PC-3 (cell line): ENCODE measurements at regions not wholly inside any gene's neighbourhood (a gene's known extent, or its start where the extent isn't known, plus 50 kb on each side); places are given as distances from the start of the nearest gene placed in this dataset.

Experiments used
- ATAC-seq: fragments of 200-7000 bp; cut with Tn5 transposase; 2 replicates; pipeline ENCODE4 v1.9.1; 2020; ENCODE audit warnings: mild to moderate bottlenecking, moderate library complexity
- BruUV-seq: library from RNA; stranded (reverse); fragments of 400-500 nt; replicated peaks from 2 replicates; lab custom pipeline; 2021; lab: Mats Ljungman, UMichigan
- CTCF ChIA-PET: fragments of 300-600 bp; sonication (Branson Sonifier 250); formaldehyde crosslinking; loops from one replicate; lab custom pipeline; 2022; ENCODE audit warnings: antibody characterized with exemption; lab: Charles Lee
- POLR2A ChIA-PET: fragments of 300-600 bp; sonication (Branson Sonifier 250); formaldehyde crosslinking; loops from one replicate; lab custom pipeline; 2022; ENCODE audit warnings: antibody characterized with exemption; ENCODE audit not compliant: unreplicated experiment; lab: Charles Lee
- DNase-seq: peaks from one replicate; pipeline ENCODE4 v3.0.0-alpha.2; 2015
- H2AFZ ChIP-seq: fragments of 300-600 bp; sonication (generic); 2 replicates; pipeline ENCODE4 v1.6.0; 2016; ENCODE audit warnings: antibody characterized with exemption, low read length
- H3F3A ChIP-seq: fragments of 300-600 bp; sonication (generic); one replicate; pipeline ENCODE4 v1.6.0; 2017; ENCODE audit warnings: antibody characterized with exemption, low read length, control low read depth, mild to moderate bottlenecking; ENCODE audit not compliant: unreplicated experiment
- H3K27ac ChIP-seq: fragments of 300-600 bp; sonication (generic); 2 replicates; pipeline ENCODE4 v1.5.1; 2016; ENCODE audit warnings: mild to moderate bottlenecking, low read length
- H3K27me3 ChIP-seq: fragments of 300-600 bp; sonication (generic); 2 replicates; pipeline ENCODE4 v1.6.1; 2016; ENCODE audit warnings: low read length, mixed read lengths
- H3K36me3 ChIP-seq: fragments of 300-600 bp; sonication (generic); 2 replicates; pipeline ENCODE4 v1.6.1; 2016; ENCODE audit warnings: low read depth, mixed run types, low read length, mixed read lengths
- H3K4me1 ChIP-seq: fragments of 300-600 bp; sonication (generic); 2 replicates; pipeline ENCODE4 v1.5.1; 2016; ENCODE audit warnings: low read length; ENCODE audit not compliant: insufficient read depth
- H3K4me2 ChIP-seq: fragments of 300-600 bp; sonication (generic); 2 replicates; pipeline ENCODE4 v1.6.0; 2016; ENCODE audit warnings: low read length
- H3K4me3 ChIP-seq: fragments of 300-600 bp; sonication (generic); 2 replicates; pipeline ENCODE4 v1.5.1; 2016; ENCODE audit warnings: mild to moderate bottlenecking, low read length, mixed read lengths
- H3K79me2 ChIP-seq: fragments of 300-600 bp; sonication (generic); 2 replicates; pipeline ENCODE4 v1.6.1; 2017; ENCODE audit warnings: low read length, mixed read lengths
- H3K9ac ChIP-seq: fragments of 300-600 bp; sonication (generic); 2 replicates; pipeline ENCODE4 v1.6.0; 2016; ENCODE audit warnings: mild to moderate bottlenecking, low read length
- H3K9me2 ChIP-seq: fragments of 300-600 bp; sonication (generic); replicated peaks from 2 replicates; pipeline ENCODE4 v1.6.1; 2016; ENCODE audit warnings: mixed run types, low read length, mixed read lengths
- H3K9me3 ChIP-seq: fragments of 300-600 bp; sonication (generic); 2 replicates; pipeline ENCODE4 v1.6.1; 2016; ENCODE audit warnings: low read length, mixed read lengths
- H4K20me1 ChIP-seq: fragments of 300-600 bp; sonication (generic); 2 replicates; pipeline ENCODE4 v1.6.1; 2016; ENCODE audit warnings: low read length, mixed read lengths
- EZH2 ChIP-seq: fragments of 300-600 bp; sonication (generic); IDR thresholded peaks from one replicate; pipeline ENCODE4 v1.6.1; 2017; ENCODE audit warnings: antibody characterized with exemption, mild to moderate bottlenecking, low read length; ENCODE audit not compliant: unreplicated experiment
- EZH2phosphoT487 ChIP-seq: fragments of 300-600 bp; sonication (generic); IDR thresholded peaks from 2 replicates; pipeline ENCODE4 v1.6.1; 2018; ENCODE audit warnings: mild to moderate bottlenecking, antibody characterized with exemption, low read length, borderline replicate concordance
- intact Hi-C: fragments of 100-400 bp; cut with micrococcal nuclease; formaldehyde crosslinking; loops from 2 replicates; pipeline ENCODE4 v1.9.0; 2023
- TF ChIP-seq, protein P1 (sequence below): fragments of 300-600 bp; sonication (generic); conservative IDR thresholded peaks from 2 replicates; pipeline ENCODE4 v1.5.1; 2017; ENCODE audit warnings: antibody characterized with exemption, low read depth, mild to moderate bottlenecking, low read length

- no peak overlapping the region for H3K4me3 ChIP-seq
- ATAC-seq (no peak), DNase-seq (no peak)
- BruUV-seq, result no TSS peak
- intact Hi-C loops, result no loop called here
- H3K27me3 ChIP-seq, result peaks cover 6% of the 10 kb centered on the region; the same call in 1 of the 2 replicates
- no peak overlapping the region for H2AFZ ChIP-seq
- no peaks in the 10 kb centered on the region for H3K9me2 ChIP-seq
- H3K4me2 ChIP-seq, result no peak overlapping the region
- POLR2A ChIA-PET, result no interaction called here
- TF ChIP-seq EZH2 (no peak), EZH2phosphoT487 (no peak)
- TF ChIP-seq, protein P1, sequence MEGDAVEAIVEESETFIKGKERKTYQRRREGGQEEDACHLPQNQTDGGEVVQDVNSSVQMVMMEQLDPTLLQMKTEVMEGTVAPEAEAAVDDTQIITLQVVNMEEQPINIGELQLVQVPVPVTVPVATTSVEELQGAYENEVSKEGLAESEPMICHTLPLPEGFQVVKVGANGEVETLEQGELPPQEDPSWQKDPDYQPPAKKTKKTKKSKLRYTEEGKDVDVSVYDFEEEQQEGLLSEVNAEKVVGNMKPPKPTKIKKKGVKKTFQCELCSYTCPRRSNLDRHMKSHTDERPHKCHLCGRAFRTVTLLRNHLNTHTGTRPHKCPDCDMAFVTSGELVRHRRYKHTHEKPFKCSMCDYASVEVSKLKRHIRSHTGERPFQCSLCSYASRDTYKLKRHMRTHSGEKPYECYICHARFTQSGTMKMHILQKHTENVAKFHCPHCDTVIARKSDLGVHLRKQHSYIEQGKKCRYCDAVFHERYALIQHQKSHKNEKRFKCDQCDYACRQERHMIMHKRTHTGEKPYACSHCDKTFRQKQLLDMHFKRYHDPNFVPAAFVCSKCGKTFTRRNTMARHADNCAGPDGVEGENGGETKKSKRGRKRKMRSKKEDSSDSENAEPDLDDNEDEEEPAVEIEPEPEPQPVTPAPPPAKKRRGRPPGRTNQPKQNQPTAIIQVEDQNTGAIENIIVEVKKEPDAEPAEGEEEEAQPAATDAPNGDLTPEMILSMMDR, result no peak
- H3K9me3 ChIP-seq, result no peaks in the 10 kb centered on the region
- no peaks in the 10 kb centered on the region for H3F3A ChIP-seq
- no peak overlapping the region for H3K9ac ChIP-seq
- no peaks in the 10 kb centered on the region for H4K20me1 ChIP-seq
- H3K36me3 ChIP-seq, result no peaks in the 10 kb centered on the region
- no peaks in the 10 kb centered on the region for H3K79me2 ChIP-seq
- no peaks in the 10 kb centered on the region for H3K4me1 ChIP-seq
- CTCF ChIA-PET, result no interaction called here
- H3K27ac ChIP-seq, result no peak overlapping the region
Measured at GRCh38 chr11:45583981-45584566, 81.3 kb downstream of the CHST1 start.

- H3K27ac ChIP-seq, result no peak overlapping the region
- TF ChIP-seq, protein P1, result no peak
- no peak for TF ChIP-seq EZH2phosphoT487
- TF ChIP-seq EZH2, result no peak
- H2AFZ ChIP-seq, result no peak overlapping the region
- ChIA-PET CTCF (no interaction called here), POLR2A (no interaction called here)
- no peaks in the 10 kb centered on the region for H4K20me1 ChIP-seq
- H3K79me2 ChIP-seq, result no peaks in the 10 kb centered on the region
- no peak overlapping the region for H3K4me2 ChIP-seq
- BruUV-seq, result no TSS peak
- ATAC-seq, result no peak
- intact Hi-C loops, result no loop called here
- H3K36me3 ChIP-seq, result no peaks in the 10 kb centered on the region
- DNase-seq, result peak; percentile 43
- H3K9me2 ChIP-seq, result no peaks in the 10 kb centered on the region
- no peaks in the 10 kb centered on the region for H3K9me3 ChIP-seq
- H3F3A ChIP-seq, result no peaks in the 10 kb centered on the region
- no peak overlapping the region for H3K4me3 ChIP-seq
- no peaks in the 10 kb centered on the region for H3K4me1 ChIP-seq
- no peaks in the 10 kb centered on the region; the same call in 1 of the 2 replicates for H3K27me3 ChIP-seq
- no peak overlapping the region for H3K9ac ChIP-seq
Measured at GRCh38 chr11:45580399-45580798, 85.0 kb downstream of the CHST1 start.

- CTCF ChIA-PET, result no interaction called here
- no peaks in the 10 kb centered on the region; the same call in 1 of the 2 replicates for H3K27me3 ChIP-seq
Measured at GRCh38 chr11:45578316-45578715, 87.1 kb downstream of the CHST1 start.

More at GRCh38 chr11:45578316-45578715, 87.1 kb downstream of the CHST1 start:
- no peak overlapping the region for H3K27ac ChIP-seq
- intact Hi-C loops, result no loop called here
- POLR2A ChIA-PET, result no interaction called here
- H3K9ac ChIP-seq, result no peak overlapping the region
- TF ChIP-seq, protein P1, result no peak
- TF ChIP-seq EZH2phosphoT487, result no peak
- TF ChIP-seq EZH2, result no peak
- no peaks in the 10 kb centered on the region for H3K36me3 ChIP-seq
- no peaks in the 10 kb centered on the region for H3K79me2 ChIP-seq
- H3F3A ChIP-seq, result no peaks in the 10 kb centered on the region
- no peak overlapping the region for H3K4me2 ChIP-seq
- no TSS peak for BruUV-seq
- H3K9me2 ChIP-seq, result no peaks in the 10 kb centered on the region
- H3K4me3 ChIP-seq, result no peak overlapping the region
- H3K9me3 ChIP-seq, result no peaks in the 10 kb centered on the region
- no peak for DNase-seq
- no peak overlapping the region for H2AFZ ChIP-seq
- H3K4me1 ChIP-seq, result no peaks in the 10 kb centered on the region
- H4K20me1 ChIP-seq, result no peaks in the 10 kb centered on the region
- no peak for ATAC-seq
